Kidney epithelial cell (primary cell): ENCODE measurements at regions not wholly inside any gene's neighbourhood (a gene's known extent, or its start where the extent isn't known, plus 50 kb on each side); places are given as distances from the start of the nearest gene placed in this dataset.

Experiments
- DNase-seq: peaks from one replicate; pipeline ENCODE4 v3.0.0-alpha.2; 2010; ENCODE audit warnings: low read depth
- H3K27me3 ChIP-seq: 2 replicates; pipeline ENCODE4 v1.6.0; 2011; ENCODE audit warnings: low read length; ENCODE audit not compliant: control insufficient read depth, insufficient read depth
- H3K36me3 ChIP-seq: 2 replicates; pipeline ENCODE4 v1.5.1; 2011; ENCODE audit warnings: low read length; ENCODE audit not compliant: control insufficient read depth, insufficient read depth
- H3K4me3 ChIP-seq: 2 replicates; pipeline ENCODE4 v1.5.1; 2011; ENCODE audit warnings: low read depth, mild to moderate bottlenecking, control low read depth, low read length
- TF ChIP-seq, protein P1 (sequence below): IDR thresholded peaks from 2 replicates; pipeline ENCODE4 v1.5.1; 2011; ENCODE audit warnings: mild to moderate bottlenecking, moderate library complexity, low read length, control low read depth, inconsistent platforms; ENCODE audit not compliant: insufficient read depth, poor library complexity, severe bottlenecking

DNA sequence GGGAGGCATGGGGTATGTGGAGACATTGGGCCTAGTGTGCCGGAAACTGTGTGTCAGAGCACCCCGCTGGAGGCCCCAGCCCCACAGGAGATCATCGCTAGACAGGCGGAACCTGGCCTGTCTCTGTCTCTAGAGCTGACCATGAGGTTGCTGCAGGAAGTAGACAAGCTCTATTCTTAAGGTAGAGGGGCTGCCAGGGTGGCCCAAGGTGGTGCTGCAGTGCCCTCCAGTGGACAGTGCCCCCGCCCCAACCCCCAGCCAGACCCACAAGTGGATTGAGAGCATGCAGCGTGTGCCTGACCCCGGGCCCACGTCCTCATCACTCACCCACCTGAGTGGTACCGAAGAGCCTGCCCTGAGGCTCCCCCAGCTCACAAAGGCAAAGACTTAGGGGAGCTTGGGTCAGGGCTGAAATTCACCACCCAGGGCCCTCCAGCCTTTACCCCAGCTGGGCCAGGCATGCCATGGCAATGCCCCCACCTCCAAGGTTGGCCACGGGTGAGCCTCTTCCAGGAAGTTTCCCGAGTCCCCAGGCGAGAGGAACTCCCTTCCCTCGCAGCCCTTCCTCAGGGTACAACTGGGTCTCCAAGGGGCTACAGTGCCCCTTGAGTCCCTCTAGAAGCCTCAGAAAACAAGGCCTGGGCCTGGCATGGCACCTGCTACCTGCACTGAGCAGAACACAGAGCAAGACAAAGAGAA, 155.0 kb downstream of the TTC32 start:
- Histone ChIP-seq H3K4me3 (no peak overlapping the region), H3K36me3 (no peaks in the 10 kb centered on the region), H3K27me3 (no peaks in the 10 kb centered on the region)
- TF ChIP-seq, protein P1, sequence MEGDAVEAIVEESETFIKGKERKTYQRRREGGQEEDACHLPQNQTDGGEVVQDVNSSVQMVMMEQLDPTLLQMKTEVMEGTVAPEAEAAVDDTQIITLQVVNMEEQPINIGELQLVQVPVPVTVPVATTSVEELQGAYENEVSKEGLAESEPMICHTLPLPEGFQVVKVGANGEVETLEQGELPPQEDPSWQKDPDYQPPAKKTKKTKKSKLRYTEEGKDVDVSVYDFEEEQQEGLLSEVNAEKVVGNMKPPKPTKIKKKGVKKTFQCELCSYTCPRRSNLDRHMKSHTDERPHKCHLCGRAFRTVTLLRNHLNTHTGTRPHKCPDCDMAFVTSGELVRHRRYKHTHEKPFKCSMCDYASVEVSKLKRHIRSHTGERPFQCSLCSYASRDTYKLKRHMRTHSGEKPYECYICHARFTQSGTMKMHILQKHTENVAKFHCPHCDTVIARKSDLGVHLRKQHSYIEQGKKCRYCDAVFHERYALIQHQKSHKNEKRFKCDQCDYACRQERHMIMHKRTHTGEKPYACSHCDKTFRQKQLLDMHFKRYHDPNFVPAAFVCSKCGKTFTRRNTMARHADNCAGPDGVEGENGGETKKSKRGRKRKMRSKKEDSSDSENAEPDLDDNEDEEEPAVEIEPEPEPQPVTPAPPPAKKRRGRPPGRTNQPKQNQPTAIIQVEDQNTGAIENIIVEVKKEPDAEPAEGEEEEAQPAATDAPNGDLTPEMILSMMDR: peak; percentile 54
- no peak for DNase-seq

DNA sequence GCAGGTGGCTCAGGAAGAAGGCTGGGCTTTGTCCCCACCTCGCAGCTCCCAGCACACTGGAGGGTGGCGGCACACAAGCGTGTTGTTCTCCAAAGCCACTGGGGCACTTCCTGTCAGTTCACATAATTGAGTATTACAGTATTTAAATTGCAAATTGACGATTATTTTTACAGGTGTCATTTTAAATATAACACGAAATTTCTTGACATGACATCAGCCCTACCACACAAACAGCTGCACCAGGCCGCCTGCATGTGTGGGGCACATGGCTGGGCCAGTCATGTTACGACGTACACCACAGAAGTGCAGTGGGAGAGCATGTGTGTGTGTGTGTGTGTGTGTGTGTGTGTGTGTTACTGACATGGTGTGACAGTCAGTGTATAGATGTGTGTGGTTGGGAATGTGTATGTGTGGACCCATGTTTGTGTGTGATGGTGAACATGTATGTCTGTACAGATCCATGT, 155.6 kb downstream of the TTC32 start:
- Histone ChIP-seq H3K4me3 (no peak overlapping the region), H3K36me3 (no peaks in the 10 kb centered on the region), H3K27me3 (no peaks in the 10 kb centered on the region)
- TF ChIP-seq, protein P1: no peak
- DNase-seq: no peak

DNA sequence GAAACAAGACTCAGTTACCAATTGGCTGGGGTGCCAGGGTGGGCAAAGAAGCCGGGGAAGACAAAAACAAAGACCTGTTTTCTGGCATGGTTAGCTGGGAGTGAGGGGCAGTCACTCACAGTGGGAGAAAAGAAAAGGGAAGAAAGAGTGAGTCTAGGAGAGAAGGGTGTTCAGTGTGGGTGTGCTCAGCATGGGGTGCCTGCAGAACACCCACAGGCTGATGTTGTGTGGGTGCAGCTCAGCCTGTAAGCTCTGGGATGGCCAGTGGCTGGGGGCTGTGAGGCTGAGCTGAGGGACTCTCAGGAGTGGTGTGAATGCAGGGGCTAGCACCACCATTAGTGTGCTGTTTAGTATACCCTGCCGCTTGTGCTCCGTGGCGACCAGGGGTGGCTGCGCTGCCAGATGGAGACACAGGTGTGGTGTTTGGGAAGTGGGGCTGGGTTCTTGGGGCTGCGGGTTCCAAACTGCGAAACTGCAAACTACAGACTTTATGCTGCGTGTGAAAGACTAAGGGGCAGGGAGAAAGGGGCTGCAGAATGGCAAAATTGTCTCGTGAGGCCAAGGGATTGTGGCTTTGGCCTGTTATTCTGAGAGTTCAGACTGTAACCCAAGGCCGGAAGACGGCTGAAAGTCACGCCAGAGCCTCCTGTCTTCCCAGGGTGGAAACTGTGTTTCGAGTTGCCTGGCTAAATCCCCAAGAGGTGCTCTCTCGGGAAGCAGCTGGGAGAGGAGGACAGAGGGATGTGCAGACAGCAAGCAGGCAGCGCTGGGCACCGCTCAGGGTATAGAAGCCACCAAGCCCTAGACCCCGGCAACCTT, 156.3 kb downstream of the TTC32 start:
- Histone ChIP-seq H3K4me3 (no peak overlapping the region), H3K36me3 (no peaks in the 10 kb centered on the region), H3K27me3 (no peaks in the 10 kb centered on the region)
- TF ChIP-seq, protein P1: no peak
- no peak for DNase-seq

DNA sequence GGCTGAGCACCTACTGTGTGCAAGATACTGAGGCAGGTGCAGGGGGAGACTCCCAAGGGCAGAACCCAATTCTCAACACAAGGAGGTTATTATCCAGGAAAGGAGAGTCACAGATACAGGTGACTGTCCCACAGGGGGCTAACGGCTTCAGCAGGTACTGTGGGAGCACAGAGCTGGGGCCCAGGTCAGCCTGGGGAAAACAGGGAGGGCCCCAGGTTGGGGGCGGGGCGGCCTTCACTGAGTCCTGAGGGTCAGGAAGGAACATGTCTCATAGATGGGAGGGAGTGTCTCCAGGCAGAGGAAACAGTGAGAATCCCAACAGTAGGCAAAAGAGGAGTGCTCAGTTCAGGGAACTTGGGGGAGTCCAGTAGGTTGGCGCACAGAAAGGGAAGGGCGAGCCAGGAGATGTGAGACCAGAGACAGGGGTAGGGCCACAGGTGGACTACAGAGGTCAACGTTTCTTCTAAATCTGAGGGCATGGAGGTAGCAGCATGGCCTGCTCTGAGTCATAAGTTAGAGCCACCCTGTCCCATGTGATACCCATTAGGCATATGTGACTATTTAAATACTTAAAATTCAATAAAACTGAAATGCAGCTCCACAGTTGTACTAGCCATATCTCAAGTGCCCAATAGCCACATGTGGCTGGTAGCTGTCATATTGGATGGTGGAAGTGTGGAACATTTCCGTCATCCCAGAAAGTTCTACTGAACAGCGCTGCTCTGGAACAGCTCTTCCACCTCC, 157.2 kb downstream of the TTC32 start:
- TF ChIP-seq, protein P1: no peak
- Histone ChIP-seq H3K4me3 (no peak overlapping the region), H3K27me3 (no peaks in the 10 kb centered on the region), H3K36me3 (no peaks in the 10 kb centered on the region)
- no peak for DNase-seq

DNA sequence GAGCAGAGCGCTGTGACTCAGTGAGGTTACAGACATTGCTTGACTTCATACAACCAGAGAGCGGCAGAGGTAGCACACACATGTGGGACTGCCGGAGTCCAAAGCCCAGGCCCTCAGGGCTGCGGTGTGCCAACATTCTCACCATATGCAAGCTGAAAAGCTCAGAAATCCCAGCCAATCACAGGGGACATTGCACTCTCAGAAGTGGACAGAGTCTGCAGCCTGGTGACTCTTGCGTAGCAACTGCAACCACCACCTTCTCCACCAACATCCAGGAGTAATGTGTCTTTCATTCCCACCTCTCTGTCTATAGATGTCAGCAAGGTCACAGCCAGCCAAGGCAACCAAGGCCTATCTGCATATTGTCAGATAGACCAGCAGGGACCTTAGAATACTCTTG, 158.1 kb downstream of the TTC32 start:
- DNase-seq: no peak
- H3K36me3 ChIP-seq: no peaks in the 10 kb centered on the region
- TF ChIP-seq, protein P1: no peak
- H3K4me3 ChIP-seq: no peak overlapping the region
- H3K27me3 ChIP-seq: no peaks in the 10 kb centered on the region
